Hepatocyte (in vitro differentiated cells): ENCODE measurements at regions not wholly inside any gene's neighbourhood (a gene's known extent, or its start where the extent isn't known, plus 50 kb on each side); places are given as distances from the start of the nearest gene placed in this dataset.

Experiments used
- CTCF ChIP-seq: fragments of 200-600 bp; sonication (generic); IDR thresholded peaks from 2 replicates; pipeline ENCODE4 v1.5.1; 2016; ENCODE audit warnings: antibody characterized with exemption, mild to moderate bottlenecking; ENCODE audit not compliant: poor library complexity
- EZH2 ChIP-seq: fragments of 200-600 bp; sonication (generic); IDR thresholded peaks from 2 replicates; pipeline ENCODE4 v1.6.1; 2016; ENCODE audit warnings: antibody characterized with exemption, mild to moderate bottlenecking, borderline replicate concordance
- EZH2phosphoT487 ChIP-seq: fragments of 200-600 bp; sonication (generic); IDR thresholded peaks from one replicate; pipeline ENCODE4 v1.6.1; 2018; ENCODE audit warnings: antibody characterized with exemption, mild to moderate bottlenecking, low read depth, moderate library complexity; ENCODE audit not compliant: unreplicated experiment, severe bottlenecking

DNA sequence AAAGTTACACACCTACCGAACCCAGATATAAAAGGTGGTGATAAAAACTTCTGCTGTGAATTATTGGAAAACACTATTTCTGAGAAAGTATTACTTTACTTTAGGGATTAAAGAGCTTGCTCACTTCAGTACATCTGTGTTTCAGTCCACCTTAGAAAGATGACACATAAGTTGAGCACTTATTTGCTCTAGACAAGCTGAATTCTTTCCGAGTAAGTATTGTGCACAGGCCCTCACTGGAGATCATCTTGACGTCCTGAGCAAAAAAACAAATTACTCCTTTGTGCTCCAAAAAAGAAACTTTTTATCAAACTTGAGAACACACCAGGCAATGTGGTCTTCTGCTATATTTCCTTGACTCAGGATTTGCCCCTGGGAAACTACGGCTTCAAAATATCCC lies 231.0 kb upstream of the GRAMD2B start:
- no peak for TF ChIP-seq CTCF
- TF ChIP-seq EZH2phosphoT487 = no peak
- TF ChIP-seq EZH2 = no peak
